SK-N-SH (cell line): ENCODE measurements at regions not wholly inside any gene's neighbourhood (a gene's known extent, or its start where the extent isn't known, plus 50 kb on each side); places are given as distances from the start of the nearest gene placed in this dataset.

ENCODE experiments used
- CTCF ChIP-seq: fragments of 200-600 bp; sonication (generic); IDR thresholded peaks from 2 replicates; pipeline ENCODE4 v1.6.1; 2017; ENCODE audit warnings: antibody characterized with exemption, mild to moderate bottlenecking, moderate library complexity
- EP300 ChIP-seq, 2 experiments: IDR thresholded peaks; 2 replicates each; pipeline versions ENCODE4 v1.4.0 to v1.6.1; 2012; ENCODE audit warnings: borderline replicate concordance in 1 of 2, low read depth in 1 of 2, low read length in 1 of 2
- FOSL2 ChIP-seq: IDR thresholded peaks from 2 replicates; pipeline ENCODE4 v1.4.0; 2012; ENCODE audit warnings: low read depth, mild to moderate bottlenecking, moderate library complexity, borderline replicate concordance
- GABPA ChIP-seq: IDR thresholded peaks from 2 replicates; pipeline ENCODE4 v1.4.0; 2012; ENCODE audit warnings: low read depth, mild to moderate bottlenecking
- MEF2A ChIP-seq: IDR thresholded peaks from 2 replicates; pipeline ENCODE4 v1.4.0; 2012; ENCODE audit warnings: low read depth, borderline replicate concordance
- MXI1 ChIP-seq: IDR thresholded peaks from 2 replicates; pipeline ENCODE4 v1.6.1; 2012; ENCODE audit warnings: mild to moderate bottlenecking, low read depth, low read length, improper control_type of control experiment
- POLR2AphosphoS5 ChIP-seq: IDR thresholded peaks from 2 replicates; pipeline ENCODE4 v1.6.1; 2012; ENCODE audit warnings: low read depth, low read length
- RFX5 ChIP-seq: IDR thresholded peaks from 2 replicates; pipeline ENCODE4 v1.6.1; 2012; ENCODE audit warnings: mild to moderate bottlenecking, improper control_type of control experiment, low read length
- SIN3A ChIP-seq: IDR thresholded peaks from 2 replicates; pipeline ENCODE4 v1.6.1; 2012; ENCODE audit warnings: low read depth, mild to moderate bottlenecking, low read length, moderate library complexity, borderline replicate concordance

GRCh38 chr10:53315709-53316108, 543.1 kb upstream of the MBL2 start:
- TF ChIP-seq POLR2AphosphoS5 (no peak), MEF2A (no peak), CTCF (peak; percentile 54), MXI1 (no peak), FOSL2 (no peak), RFX5 (no peak), SIN3A (no peak), EP300 (IDR thresholded peaks at IDR 0.05; ENCODE audit: borderline replicate concordance in 1 of 2, low read depth in 1 of 2, low read length in 1 of 2) (no peak), GABPA (no peak)
